Fibroblast of lung (primary cell): ENCODE measurements at regions not wholly inside any gene's neighbourhood (a gene's known extent, or its start where the extent isn't known, plus 50 kb on each side); places are given as distances from the start of the nearest gene placed in this dataset.

Experiments used
- CTCF ChIP-seq, 2 donors: IDR thresholded peaks in 1 of 2; conservative IDR thresholded peaks in 1 of 2; 1 replicate in 1 of 2; 2 replicates in 1 of 2; pipeline ENCODE4 v1.5.1; 2011 to 2012; ENCODE audit warnings: low read length in 2 of 2, control low read depth in 1 of 2, inconsistent platforms in 1 of 2, low read depth in 1 of 2, mild to moderate bottlenecking in 1 of 2
- EZH2 ChIP-seq: IDR thresholded peaks from 2 replicates; pipeline ENCODE4 v1.5.1; 2012; ENCODE audit warnings: low read length, control low read depth, mild to moderate bottlenecking; ENCODE audit errors: missing control alignments

GRCh38 chr18:46422552-46423055 is 234.4 kb downstream of the LOXHD1 start:
- TF ChIP-seq EZH2 (no peak), CTCF (conservative IDR thresholded peaks at IDR 0.05 in 1 of 2, IDR thresholded peaks at IDR 0.05 in 1 of 2; ENCODE audit: low read depth in 1 of 2, low read length in 2 of 2) (no peak)
